ENCODE measurements at regions not wholly inside any gene's neighbourhood (a gene's known extent, or its start where the extent isn't known, plus 50 kb on each side); places are given as distances from the start of the nearest gene placed in this dataset.
"Not testable (repeated sequence)": the region's sequence is repeated elsewhere in the genome, so short reads cannot be mapped to it uniquely, and the experiment has no call there.

DNA sequence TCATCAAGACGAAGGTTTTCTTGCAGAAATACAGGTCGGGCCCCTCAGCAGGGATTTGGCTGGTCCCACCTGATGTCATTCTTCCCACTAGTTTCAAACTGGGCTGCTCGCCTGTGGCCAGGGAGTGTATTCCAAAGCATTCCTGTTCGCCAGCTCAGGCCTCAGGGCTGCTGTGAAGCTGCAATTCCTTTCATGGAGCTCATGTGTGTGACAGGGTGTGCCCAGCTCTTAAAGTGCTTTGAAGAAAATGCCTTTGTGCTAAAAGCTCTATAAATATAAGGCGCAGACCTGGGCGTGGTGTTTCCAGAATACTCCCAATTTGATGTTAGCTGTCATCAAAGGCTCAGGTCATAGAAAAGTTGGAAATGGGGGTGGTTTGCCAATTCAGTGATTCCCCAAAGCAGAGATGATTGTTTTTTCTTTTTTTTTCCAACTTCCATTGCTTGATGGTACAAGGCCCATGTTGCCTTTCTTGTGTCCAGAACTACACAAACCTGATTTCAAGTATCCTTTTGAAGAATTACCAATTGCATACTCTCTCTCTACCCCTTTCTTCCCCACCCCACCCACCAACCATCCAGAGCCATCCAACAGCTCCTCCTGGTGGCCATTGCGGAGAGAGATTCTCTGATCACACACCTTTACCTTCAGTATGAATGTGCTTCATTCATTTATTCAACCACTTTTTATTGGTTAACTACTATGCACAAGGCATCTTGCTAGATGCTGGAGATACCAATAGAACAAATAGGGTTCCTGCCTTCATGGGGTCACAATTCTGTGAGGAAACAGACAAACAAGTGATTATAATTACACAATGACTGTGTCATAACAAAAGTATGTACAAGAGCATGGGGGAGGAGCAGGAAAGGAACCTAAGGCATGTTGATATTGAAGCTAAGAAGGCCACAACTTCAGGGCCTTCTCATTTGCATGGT, 297.3 kb upstream of the LYZL1 start:
- H3K36me3 ChIP-seq (replicated peaks in 1 of 2; ENCODE audit: insufficient read depth in 1 of 2, low read depth in 2 of 2): no peaks in the 10 kb centered on the region
- H3K27ac ChIP-seq: no peak overlapping the region
- no peaks in the 10 kb centered on the region for H3K9me3 ChIP-seq
- intact Hi-C loops (cut with DNase I): loop anchor here (10.0 kb wide), 1 partner anchor 317 kb away; the partner anchor contains the start of gene BAMBI
- no peak for TF ChIP-seq POLR2A (IDR thresholded peaks at IDR 0.05)
- TF ChIP-seq, protein P1, sequence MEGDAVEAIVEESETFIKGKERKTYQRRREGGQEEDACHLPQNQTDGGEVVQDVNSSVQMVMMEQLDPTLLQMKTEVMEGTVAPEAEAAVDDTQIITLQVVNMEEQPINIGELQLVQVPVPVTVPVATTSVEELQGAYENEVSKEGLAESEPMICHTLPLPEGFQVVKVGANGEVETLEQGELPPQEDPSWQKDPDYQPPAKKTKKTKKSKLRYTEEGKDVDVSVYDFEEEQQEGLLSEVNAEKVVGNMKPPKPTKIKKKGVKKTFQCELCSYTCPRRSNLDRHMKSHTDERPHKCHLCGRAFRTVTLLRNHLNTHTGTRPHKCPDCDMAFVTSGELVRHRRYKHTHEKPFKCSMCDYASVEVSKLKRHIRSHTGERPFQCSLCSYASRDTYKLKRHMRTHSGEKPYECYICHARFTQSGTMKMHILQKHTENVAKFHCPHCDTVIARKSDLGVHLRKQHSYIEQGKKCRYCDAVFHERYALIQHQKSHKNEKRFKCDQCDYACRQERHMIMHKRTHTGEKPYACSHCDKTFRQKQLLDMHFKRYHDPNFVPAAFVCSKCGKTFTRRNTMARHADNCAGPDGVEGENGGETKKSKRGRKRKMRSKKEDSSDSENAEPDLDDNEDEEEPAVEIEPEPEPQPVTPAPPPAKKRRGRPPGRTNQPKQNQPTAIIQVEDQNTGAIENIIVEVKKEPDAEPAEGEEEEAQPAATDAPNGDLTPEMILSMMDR (IDR thresholded peaks at IDR 0.05): peak; percentile 53 to 80 (median 72)
- ATAC-seq: peak; percentile 35
- no peaks in the 10 kb centered on the region for H3K4me1 ChIP-seq
- H3K4me3 ChIP-seq: no peak overlapping the region
- WGBS, 2 donors: 67 to 69% methylated on average over 7 of the region's 7 CpGs
- no peaks in the 10 kb centered on the region for H3K27me3 ChIP-seq
- DNase-seq: peak; percentile 30 to 60 (median 42)

DNA sequence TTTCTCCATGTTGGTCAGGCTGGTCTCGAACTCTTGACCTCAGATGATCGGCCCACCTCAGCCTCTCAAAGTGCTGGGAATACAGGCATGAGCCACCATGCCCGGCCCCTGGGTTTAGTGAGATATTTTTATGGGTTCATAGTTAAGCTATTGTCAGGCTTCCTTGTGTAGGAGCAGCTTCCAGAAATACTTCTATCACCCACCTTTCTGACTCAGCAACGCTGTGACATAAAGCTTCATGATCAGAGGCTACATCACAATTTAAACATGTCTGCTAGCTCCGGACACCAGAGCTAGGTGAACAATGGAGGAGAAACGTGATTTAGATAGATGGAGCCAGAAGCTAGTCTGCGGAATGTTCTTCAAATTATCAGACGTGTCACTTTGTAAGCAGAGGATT, 295.8 kb upstream of the LYZL1 start:
- H3K27me3 ChIP-seq: no peaks in the 10 kb centered on the region
- TF ChIP-seq POLR2A (IDR thresholded peaks at IDR 0.05): no peak
- TF ChIP-seq, protein P1 (IDR thresholded peaks at IDR 0.05): no peak
- intact Hi-C loops (cut with DNase I): loop anchor here (10.0 kb wide), 1 partner anchor 318 kb away; the partner anchor contains the start of gene BAMBI
- 65 to 76% methylated on average over 8 of the region's 8 CpGs for WGBS, 2 donors
- no peak overlapping the region for H3K27ac ChIP-seq
- H3K4me1 ChIP-seq: no peaks in the 10 kb centered on the region
- DNase-seq (no peak), ATAC-seq (no peak)
- no peaks in the 10 kb centered on the region for H3K36me3 ChIP-seq (replicated peaks in 1 of 2; ENCODE audit: insufficient read depth in 1 of 2, low read depth in 2 of 2)
- H3K4me3 ChIP-seq: no peak overlapping the region
- no peaks in the 10 kb centered on the region for H3K9me3 ChIP-seq

DNA sequence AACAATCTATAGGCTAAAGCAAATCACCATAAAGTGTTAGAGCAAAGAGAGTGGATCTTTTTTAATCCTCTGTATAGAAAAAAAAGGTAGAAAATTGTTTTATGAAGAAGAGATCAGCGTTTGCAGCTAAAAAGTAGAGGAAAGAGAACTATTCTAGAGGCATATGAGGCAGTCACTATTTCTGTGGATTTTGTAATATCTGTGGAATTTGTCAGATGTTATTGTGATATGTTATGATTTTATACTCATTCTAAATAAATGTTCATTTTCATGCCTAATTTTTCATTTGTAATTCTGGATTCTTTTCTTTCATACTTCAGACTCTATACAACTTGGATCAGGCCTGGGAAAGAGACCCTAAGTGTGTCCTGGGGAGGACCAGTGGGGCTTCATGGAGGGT, 295.0 kb upstream of the LYZL1 start:
- H3K4me1 ChIP-seq: no peaks in the 10 kb centered on the region
- TF ChIP-seq, protein P1 (IDR thresholded peaks at IDR 0.05): no peak
- ATAC-seq (no peak), DNase-seq (no peak)
- H3K36me3 ChIP-seq (replicated peaks in 1 of 2; ENCODE audit: insufficient read depth in 1 of 2, low read depth in 2 of 2): no peaks in the 10 kb centered on the region
- H3K9me3 ChIP-seq: no peaks in the 10 kb centered on the region
- no peaks in the 10 kb centered on the region for H3K27me3 ChIP-seq
- 56 to 65% methylated on average over 1 of the region's 1 CpG for WGBS, 2 donors
- H3K27ac ChIP-seq: no peak overlapping the region
- intact Hi-C loops (cut with DNase I): loop anchor here (10.0 kb wide), 1 partner anchor 319 kb away; the partner anchor contains the start of gene BAMBI
- no peak overlapping the region for H3K4me3 ChIP-seq

DNA sequence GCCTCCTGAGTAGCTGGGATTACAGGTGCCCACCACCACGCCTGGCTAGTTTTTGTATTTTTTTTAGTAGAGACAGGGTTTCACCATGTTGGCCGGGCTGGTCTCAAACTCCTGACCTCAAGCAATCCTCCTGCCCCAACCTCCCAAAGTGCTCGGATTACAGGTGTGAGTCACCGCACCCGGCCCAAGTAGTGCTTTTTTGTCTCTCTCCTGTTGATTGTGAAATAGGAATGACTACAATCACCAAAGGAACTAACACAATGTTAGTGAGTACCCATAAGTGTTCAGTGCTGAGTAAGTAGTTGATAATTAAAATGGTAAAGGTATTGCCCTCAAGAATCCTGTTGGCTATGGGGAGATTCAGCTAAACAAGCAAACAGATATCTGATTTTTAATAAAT, 294.1 kb upstream of the LYZL1 start:
- not testable (repeated sequence) for H3K4me1 ChIP-seq; H3K36me3 ChIP-seq (replicated peaks in 1 of 2; ENCODE audit: insufficient read depth in 1 of 2, low read depth in 2 of 2); H3K27me3 ChIP-seq; H3K4me3 ChIP-seq; H3K27ac ChIP-seq; H3K9me3 ChIP-seq; ATAC-seq; DNase-seq
- intact Hi-C loops (cut with DNase I): loop anchor here (10.0 kb wide), 1 partner anchor 320 kb away; the partner anchor contains the start of gene BAMBI
- 84 to 86% methylated on average over 5 of the region's 5 CpGs for WGBS, 2 donors

DNA sequence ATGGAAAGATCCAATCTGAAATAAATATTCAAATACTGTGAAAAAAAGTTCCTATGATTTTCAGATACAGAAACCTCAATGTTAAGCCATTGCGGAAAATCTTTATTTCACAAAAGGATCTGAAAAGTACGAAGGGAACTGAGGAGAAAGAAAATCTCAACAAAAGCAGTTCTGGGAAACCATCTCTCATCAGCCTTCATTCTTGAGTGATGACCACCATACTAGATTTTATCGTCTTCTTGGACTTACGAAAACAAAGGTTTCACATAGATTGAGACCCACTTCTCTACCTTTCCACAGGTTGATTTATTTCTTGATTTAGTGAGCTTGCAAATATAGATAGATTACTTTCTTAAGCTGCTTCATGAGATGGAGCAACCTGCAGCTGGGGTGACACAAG, 293.4 kb upstream of the LYZL1 start:
- Histone ChIP-seq H3K9me3 (no peaks in the 10 kb centered on the region), H3K27ac (no peak overlapping the region), H3K27me3 (no peaks in the 10 kb centered on the region), H3K4me1 (no peaks in the 10 kb centered on the region), H3K36me3 (replicated peaks in 1 of 2; ENCODE audit: insufficient read depth in 1 of 2, low read depth in 2 of 2) (no peaks in the 10 kb centered on the region), H3K4me3 (no peak overlapping the region)
- ATAC-seq (no peak), DNase-seq (no peak)
- intact Hi-C loops (cut with DNase I): loop anchor here (10.0 kb wide), 1 partner anchor 321 kb away; the partner anchor contains the start of gene BAMBI
- 85 to 89% methylated on average over 4 of the region's 4 CpGs for WGBS, 2 donors
- TF ChIP-seq, protein P1 (IDR thresholded peaks at IDR 0.05): no peak
- no peak for TF ChIP-seq POLR2A (IDR thresholded peaks at IDR 0.05)
